ENCODE measurements at regions not wholly inside any gene's neighbourhood (a gene's known extent, or its start where the extent isn't known, plus 50 kb on each side); places are given as distances from the start of the nearest gene placed in this dataset.

DNA sequence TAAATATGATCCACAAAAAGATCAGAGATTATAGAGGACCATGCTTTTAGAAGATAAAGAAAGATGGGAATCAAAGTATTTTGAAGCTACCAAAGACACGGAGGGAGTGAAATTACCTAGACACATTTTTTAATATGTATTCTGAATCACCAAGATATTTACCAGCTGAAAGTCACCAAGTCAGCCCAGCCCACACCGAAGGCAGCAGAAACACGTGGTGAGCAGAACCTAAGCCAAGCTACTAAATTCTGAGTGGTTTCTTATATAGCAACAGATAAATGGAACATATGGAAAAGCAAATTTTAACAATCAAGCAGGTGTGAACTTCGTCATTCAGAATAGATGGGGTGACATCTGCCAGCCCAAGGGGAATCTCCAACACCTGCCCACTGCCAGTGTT lies 134.7 kb upstream of the AKR1E2 start:
- no peak for DNase-seq (ENCODE audit: extremely low read depth in 1 of 2, low read depth in 1 of 2)

GRCh38 chr10:4688601-4689000 lies 137.4 kb upstream of the AKR1E2 start:
- DNase-seq (ENCODE audit: extremely low read depth in 1 of 2, low read depth in 1 of 2), result no peak

DNA sequence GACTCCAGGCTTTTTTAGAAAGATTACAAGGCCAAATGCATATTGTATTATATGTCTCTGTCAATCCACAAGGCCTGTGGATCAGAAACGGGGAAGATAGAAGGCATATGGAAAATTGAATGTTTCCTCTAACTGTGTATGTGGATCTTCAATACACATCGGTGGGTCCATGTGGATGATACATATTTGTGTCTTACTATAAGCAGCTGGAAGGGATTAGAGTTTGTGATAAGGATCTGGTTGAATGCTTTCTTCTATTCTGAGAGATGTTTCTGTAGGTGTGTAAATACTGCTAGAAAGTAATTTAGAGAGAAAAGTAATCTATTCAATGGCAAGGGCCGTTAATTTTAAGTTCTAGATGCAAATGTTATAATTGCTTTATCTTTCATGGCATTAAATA lies 137.8 kb upstream of the AKR1E2 start:
- DNase-seq (ENCODE audit: extremely low read depth in 1 of 2, low read depth in 1 of 2), result no peak

DNA sequence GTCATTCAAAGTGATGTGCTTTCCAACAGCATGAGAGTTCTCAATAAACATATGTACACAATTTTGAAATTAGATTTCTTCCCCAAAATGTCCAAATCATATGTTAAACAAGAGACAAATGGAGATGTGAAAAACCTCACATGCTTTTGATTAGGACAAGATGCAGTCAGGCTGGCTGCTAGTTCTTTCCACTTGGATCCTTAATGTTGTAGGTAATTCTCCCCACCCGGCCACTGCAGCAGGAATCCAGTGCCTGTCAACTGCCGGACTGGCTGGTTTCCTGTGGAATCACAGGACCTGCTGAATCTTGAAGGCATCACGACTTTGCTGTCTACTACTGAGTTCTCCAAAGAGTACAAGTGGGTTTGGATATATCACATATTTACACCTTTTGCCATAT lies 138.6 kb upstream of the AKR1E2 start:
- no peak for DNase-seq (ENCODE audit: extremely low read depth in 1 of 2, low read depth in 1 of 2)

- no peak for DNase-seq (ENCODE audit: extremely low read depth in 1 of 2, low read depth in 1 of 2)
Measured at GRCh38 chr10:4686644-4686996, 139.4 kb upstream of the AKR1E2 start.

- DNase-seq (ENCODE audit: extremely low read depth in 1 of 2, low read depth in 1 of 2), result no peak
Measured at GRCh38 chr10:4685904-4686643, 139.9 kb upstream of the AKR1E2 start.

DNA sequence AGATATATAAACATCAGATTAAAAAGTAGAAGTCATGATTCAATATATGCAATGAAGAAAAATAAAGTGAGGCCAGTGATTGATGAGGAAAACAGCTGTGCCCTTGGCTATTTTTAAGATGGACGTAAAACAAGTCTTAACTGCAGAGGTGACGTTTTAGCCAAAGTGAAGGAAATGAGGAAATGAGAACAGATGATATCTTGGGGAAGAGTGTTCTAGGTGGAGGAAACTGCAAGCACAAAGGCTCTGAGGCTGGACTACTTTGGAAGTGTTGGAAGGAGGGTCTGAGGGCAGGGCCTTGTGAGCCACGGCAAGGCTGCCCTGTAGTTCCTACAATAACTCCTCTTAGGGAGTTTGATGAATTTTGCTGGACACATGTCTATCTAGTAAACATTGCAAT lies 140.5 kb upstream of the AKR1E2 start:
- DNase-seq (ENCODE audit: extremely low read depth in 1 of 2, low read depth in 1 of 2), result no peak

DNA sequence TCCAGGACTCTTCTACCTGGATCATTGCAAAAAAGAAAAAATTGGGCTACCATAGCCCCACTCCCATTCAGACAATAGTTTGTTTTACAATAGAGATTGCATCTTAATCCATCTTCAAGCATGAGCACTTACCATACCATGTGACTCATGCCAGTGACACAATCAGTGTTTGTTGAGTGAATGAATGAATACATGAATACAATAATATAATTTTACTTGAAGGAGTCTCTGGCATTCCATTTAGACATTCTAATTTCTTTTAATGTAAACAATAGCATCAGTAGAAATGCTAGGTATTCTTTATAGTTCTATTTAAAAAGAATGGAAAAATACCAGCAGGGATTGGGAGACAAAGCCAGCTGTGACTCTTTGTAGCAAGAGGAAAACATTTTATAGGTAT lies 141.6 kb upstream of the AKR1E2 start:
- DNase-seq (ENCODE audit: extremely low read depth in 1 of 2, low read depth in 1 of 2), result no peak

- no peak for DNase-seq (ENCODE audit: extremely low read depth in 1 of 2, low read depth in 1 of 2)
Measured at GRCh38 chr10:4683838-4684237, 142.2 kb upstream of the AKR1E2 start.

DNA sequence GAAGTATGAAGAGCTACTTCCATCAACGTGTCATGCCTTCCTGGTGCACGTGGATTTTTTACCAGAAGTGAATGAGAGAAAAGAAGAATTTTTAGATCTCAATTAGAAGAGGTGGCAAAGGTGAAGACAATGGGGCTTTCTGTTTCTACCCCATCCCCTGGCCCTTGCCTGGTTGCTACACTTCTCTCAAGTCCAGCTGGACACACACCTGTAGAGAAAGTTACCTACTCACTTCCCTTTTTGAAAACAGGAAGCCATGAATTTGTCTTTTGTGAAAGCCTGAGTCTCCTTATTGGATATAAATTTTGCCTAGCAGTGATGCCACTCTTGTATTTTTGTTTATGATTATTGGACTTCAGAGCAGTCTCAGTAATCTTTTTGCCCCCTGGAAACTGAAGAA lies 142.9 kb upstream of the AKR1E2 start:
- DNase-seq (ENCODE audit: extremely low read depth in 1 of 2, low read depth in 1 of 2), result no peak

- DNase-seq (ENCODE audit: extremely low read depth in 1 of 2, low read depth in 1 of 2), result no peak
Measured at GRCh38 chr10:4678951-4679671, 146.9 kb upstream of the AKR1E2 start.

DNA sequence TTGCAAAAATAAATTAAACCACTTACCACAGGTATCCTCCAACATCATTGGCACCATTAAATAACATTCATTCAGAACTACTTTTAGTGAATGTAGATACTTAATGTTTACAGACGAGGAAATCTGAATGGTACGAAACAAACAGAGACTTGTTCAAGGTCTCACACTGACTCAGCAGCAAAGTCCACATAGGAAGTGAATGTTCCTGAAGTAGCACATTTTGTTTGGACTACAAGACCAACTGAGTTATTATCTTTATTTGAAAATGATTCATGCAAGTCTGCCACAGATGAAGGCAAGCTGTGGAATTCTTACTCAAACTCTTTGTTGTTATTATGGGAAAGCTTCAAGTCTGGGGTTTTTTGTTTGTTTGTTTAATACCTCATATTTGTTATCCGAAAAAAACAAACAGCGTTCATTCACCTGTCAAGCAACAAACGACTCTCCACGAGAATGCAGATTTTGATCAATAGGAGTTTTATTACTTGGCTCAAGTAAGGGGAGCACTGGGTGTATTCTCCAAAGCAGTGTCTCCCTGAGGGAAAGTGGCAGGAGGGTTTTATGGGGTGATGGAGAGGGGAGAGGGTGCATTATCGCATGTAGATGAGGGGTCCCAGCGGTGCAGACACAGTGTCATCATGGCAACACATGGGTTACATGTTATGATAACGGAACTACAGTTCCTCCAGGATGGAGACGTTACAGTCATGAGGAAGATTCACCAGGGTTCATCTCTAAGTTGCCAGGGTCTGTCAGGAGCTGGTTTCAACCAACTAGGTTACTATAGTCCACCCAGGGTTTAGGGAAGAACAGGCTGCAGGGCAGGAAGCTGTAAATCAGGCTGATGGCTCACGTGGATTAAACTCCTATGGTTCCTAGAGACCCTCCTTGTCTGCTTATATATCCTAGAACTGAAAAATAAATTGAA lies 147.7 kb upstream of the AKR1E2 start:
- DNase-seq (ENCODE audit: extremely low read depth in 1 of 2, low read depth in 1 of 2), result no peak

GRCh38 chr10:4677296-4678021 lies 148.5 kb upstream of the AKR1E2 start:
- DNase-seq (ENCODE audit: extremely low read depth in 1 of 2, low read depth in 1 of 2), result no peak

GRCh38 chr10:4676566-4676965 lies 149.4 kb upstream of the AKR1E2 start:
- no peak for DNase-seq (ENCODE audit: extremely low read depth in 1 of 2, low read depth in 1 of 2)

- no peak for DNase-seq (ENCODE audit: extremely low read depth in 1 of 2, low read depth in 1 of 2)
Measured at GRCh38 chr10:4675808-4676207, 150.2 kb upstream of the AKR1E2 start.

DNA sequence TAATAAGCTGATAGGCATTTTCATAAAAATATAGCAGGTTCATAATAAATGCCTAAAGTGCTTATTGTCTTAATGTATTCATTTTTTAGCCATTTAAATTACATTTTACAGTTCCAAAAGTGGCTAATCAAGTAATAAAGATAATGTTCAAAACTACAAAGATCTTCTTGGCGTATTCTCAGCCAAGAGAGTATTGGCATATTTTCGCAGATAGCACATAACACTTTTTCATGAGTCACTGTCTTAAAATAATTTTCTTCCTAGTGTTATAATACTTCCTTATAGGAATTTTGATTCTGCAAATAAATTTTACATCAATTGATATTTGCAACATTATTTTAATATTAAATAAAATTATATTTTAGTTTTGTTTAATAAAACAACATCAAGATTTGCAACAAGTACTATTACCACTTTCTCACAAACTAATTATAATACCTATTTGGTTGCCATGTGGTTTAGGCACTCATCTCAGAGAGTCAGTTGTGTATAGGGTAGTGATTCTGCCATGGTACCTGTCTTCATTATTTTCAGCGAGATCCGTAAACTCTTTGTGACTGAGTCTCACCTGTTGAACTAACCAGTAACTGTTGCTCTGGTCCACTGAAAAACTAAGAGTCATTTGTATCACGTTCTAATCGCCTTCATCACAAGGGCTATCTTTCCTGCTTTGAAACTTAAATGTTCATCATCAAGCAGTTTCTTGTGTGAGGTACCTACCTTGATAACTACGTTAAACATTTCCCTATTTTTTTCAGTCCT lies 152.5 kb upstream of the AKR1E2 start:
- no peak for DNase-seq (ENCODE audit: extremely low read depth in 1 of 2, low read depth in 1 of 2)

GRCh38 chr10:4672201-4672600 lies 153.8 kb upstream of the AKR1E2 start:
- DNase-seq (ENCODE audit: extremely low read depth in 1 of 2, low read depth in 1 of 2), result no peak

DNA sequence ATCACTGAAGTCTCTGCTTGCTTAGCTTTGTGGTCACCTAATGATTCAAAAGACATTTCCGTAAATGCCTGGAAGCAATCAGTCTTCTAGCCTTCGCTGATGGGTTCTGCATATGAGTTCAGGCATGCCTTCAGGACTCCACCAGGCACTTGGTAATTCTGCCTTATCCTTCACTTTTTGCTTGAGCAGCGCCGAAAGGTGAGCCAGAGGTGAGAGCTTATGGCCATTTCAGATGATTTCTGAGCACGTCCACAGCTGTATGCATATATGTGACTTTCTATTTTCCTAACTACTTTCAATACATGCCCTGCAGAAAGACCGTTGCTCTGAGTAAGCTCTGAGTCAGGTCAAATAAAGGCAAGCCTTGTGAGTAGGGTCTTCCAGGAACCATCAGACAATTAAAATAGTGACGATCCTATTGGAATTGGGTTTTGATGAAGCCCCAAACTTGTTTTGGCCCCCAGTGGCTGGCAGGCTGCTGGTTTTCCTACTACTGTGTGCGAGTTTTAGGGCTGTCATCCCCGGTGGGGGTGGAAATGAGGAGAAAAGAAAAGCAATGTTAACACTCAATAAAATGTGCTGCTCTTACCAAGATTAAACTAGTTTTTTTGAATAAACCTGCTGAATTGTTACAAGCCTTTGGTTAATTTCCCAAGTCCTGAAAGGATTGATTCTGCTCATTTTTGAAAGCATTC lies 154.4 kb upstream of the AKR1E2 start:
- no peak for DNase-seq (ENCODE audit: extremely low read depth in 1 of 2, low read depth in 1 of 2)

DNA sequence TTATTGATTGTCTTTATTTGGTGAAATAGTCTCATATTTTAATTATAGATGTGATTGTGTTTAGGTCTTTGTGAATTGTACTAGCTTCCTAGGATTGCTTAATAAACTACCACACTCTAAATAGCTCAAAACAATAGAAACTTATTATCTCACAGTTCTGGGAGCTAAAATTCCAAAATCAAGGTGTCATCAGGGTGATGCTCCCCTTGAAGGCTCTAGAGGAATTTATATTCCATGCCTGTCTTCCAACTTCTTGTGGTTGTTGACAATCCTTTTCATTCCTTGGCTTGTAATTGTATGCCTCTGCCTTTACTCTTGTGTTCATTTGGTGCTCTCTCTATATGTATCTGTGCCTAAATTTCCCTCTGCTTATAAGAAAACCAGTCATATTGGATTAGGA lies 155.3 kb upstream of the AKR1E2 start:
- no peak for DNase-seq (ENCODE audit: extremely low read depth in 1 of 2, low read depth in 1 of 2)

GRCh38 chr10:4669585-4669984 lies 156.4 kb upstream of the AKR1E2 start:
- no peak for DNase-seq (ENCODE audit: extremely low read depth in 1 of 2, low read depth in 1 of 2)
